Effector memory CD4-positive, alpha-beta T cell (primary cell): ENCODE measurements at regions not wholly inside any gene's neighbourhood (a gene's known extent, or its start where the extent isn't known, plus 50 kb on each side); places are given as distances from the start of the nearest gene placed in this dataset.
"Not testable (repeated sequence)": the region's sequence is repeated elsewhere in the genome, so short reads cannot be mapped to it uniquely, and the experiment has no call there.

ENCODE experiments used
- DNase-seq, 3 donors: peaks; one replicate each; pipeline ENCODE4 v3.0.0-alpha.2; 2020
- H3K27ac ChIP-seq: 2 replicates; pipeline ENCODE4 v1.7.0; 2013; ENCODE audit warnings: mild to moderate bottlenecking, low read length, moderate library complexity; ENCODE audit not compliant: insufficient read depth, poor library complexity, severe bottlenecking
- H3K27me3 ChIP-seq: replicated peaks from 2 replicates; pipeline ENCODE4 v1.7.0; 2013; ENCODE audit warnings: mild to moderate bottlenecking, low read length; ENCODE audit not compliant: insufficient read depth, control insufficient read depth, poor library complexity, severe bottlenecking
- H3K36me3 ChIP-seq: 2 replicates; pipeline ENCODE4 v1.7.0; 2013; ENCODE audit warnings: mild to moderate bottlenecking, low read length, moderate library complexity; ENCODE audit not compliant: control insufficient read depth, insufficient read depth
- H3K4me1 ChIP-seq: 2 replicates; pipeline ENCODE4 v1.7.0; 2013; ENCODE audit warnings: low read length, mild to moderate bottlenecking; ENCODE audit not compliant: control insufficient read depth, insufficient read depth, poor library complexity, severe bottlenecking
- H3K4me3 ChIP-seq: 2 replicates; pipeline ENCODE4 v1.7.0; 2013; ENCODE audit warnings: low read length, low read depth, mild to moderate bottlenecking; ENCODE audit not compliant: insufficient read depth, poor library complexity, severe bottlenecking
- H3K9me3 ChIP-seq: 2 replicates; pipeline ENCODE4 v1.7.0; 2013; ENCODE audit warnings: mild to moderate bottlenecking, low read length, moderate library complexity; ENCODE audit not compliant: control insufficient read depth

DNA sequence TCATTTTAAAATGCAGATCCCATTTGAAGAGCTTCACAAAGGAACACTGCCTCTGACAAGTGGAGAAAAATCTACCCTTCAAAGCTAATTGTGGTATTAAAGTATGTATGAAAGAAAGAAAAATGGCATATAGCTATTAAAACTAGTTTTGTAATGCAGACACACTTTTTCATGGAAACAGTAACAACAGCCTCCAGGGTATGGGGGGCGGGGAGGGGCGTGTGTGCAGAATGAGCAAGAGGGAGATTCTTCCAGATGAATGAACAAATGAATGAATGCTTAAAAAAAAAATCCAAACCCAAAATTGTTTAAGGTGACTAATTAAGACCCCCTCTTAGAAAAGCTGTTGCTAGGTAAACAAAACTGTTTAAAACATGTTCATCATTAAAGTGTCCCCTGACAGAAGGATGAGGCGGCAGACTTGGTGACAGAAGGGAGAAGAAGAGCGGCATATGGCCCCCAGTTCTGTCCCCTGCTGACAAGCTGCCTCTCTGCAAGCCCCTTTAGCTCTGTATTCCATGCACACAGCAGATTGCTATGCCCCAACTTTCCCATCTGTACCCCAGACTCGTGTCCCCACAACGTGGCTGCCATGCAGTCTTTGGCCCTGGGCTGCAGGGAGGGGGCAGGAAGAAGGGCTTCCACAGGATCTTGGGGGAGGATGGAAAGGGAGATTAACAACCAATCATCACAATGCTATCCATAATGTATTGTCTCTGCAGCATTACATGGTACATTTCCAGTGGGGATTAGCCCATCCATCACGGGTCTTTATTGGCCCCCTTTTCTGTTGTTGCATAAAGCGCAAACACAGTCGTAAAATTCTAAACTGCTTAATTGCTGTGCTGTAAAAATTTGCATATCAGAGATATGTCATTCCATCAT lies 108.4 kb upstream of the OLIG3 start:
- DNase-seq: no peak
- no peaks in the 10 kb centered on the region for H3K9me3 ChIP-seq
- H3K4me1 ChIP-seq: no peaks in the 10 kb centered on the region
- no peaks in the 10 kb centered on the region for H3K36me3 ChIP-seq
- H3K27ac ChIP-seq: no peak overlapping the region
- H3K4me3 ChIP-seq: no peak overlapping the region
- peaks cover 3% of the 10 kb centered on the region for H3K27me3 ChIP-seq

DNA sequence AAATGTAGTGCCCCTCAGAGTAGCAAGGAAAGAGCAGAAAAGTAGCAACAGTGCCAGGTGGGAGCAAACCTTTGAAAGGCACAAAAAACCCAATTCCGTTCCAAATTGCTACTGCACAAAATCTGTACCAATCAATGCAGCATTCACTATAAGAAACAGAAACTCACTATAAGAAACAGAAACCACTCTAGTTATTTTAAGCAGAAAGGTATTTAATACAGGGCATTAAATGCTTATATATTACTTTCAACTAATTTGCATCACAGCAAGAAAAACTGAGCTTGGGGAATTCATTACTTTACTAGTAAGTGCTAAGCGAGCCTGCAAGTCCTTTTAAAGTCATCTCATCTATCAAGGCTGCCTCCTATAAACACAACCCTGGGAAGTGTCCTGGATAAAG lies 116.5 kb upstream of the OLIG3 start:
- Histone ChIP-seq H3K4me3 (no peak overlapping the region), H3K4me1 (no peaks in the 10 kb centered on the region), H3K9me3 (no peaks in the 10 kb centered on the region), H3K27me3 (no peaks in the 10 kb centered on the region), H3K27ac (no peak overlapping the region), H3K36me3 (no peaks in the 10 kb centered on the region)
- no peak for DNase-seq

DNA sequence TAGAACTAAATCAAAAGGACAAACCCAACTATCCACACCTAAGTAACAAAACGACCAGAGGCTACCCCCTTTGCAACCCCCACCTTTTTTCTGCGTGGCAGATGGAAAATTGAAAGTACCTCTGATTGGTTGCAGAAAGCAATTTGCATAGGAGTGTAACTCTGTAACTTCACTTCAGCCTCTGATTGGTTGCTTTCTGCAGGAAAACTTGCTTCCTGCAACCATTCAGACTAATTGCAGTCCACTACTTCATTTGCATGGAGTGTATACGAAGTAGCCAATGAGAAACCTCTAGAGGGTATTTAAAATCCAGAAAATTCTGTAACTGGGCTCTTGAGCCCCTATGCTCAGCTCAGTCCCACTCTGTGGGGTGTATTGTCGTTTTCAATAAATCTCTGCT lies 129.1 kb upstream of the OLIG3 start:
- no peaks in the 10 kb centered on the region for H3K36me3 ChIP-seq
- H3K27ac ChIP-seq: no peak overlapping the region
- no peaks in the 10 kb centered on the region for H3K4me1 ChIP-seq
- no peak overlapping the region for H3K4me3 ChIP-seq
- DNase-seq: no peak
- H3K27me3 ChIP-seq: peaks cover 4% of the 10 kb centered on the region
- no peaks in the 10 kb centered on the region for H3K9me3 ChIP-seq

DNA sequence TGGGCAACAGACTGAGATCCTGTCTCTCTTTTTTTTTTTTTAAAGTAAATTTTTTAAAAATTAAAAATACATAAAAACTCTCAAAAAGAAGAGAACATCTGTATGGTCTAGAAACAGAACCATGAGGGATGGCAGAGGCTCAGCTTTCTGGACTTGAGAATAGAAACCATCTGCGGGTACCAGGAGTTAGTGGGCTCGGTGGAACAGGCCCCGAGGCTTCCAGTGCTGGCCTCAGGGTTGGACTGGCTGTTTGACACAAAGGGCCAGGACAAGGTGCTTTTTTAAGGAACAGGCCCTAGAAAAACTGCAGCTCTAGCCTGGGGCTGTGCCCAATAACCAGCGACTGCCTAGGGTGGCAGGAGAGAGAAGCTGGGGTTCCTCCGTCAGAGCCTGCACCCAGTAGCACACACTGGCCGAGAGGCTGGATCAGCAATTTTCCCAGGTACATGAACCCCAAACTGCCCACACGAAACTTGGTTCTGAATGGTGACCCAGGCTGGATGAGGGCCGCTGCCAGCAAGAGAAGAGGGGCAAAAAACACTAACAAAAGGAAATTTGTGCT lies 131.0 kb upstream of the OLIG3 start:
- no peak for DNase-seq
- H3K27me3 ChIP-seq: peaks cover 4% of the 10 kb centered on the region

GRCh38 chr6:137625808-137626207 lies 131.6 kb upstream of the OLIG3 start:
- DNase-seq: no peak
- Histone ChIP-seq H3K9me3 (no peaks in the 10 kb centered on the region), H3K27ac (no peak overlapping the region), H3K4me1 (no peaks in the 10 kb centered on the region), H3K36me3 (no peaks in the 10 kb centered on the region), H3K27me3 (peaks cover 4% of the 10 kb centered on the region), H3K4me3 (no peak overlapping the region)

More for the DNA sequence above, 131.0 kb upstream of the OLIG3 start:
- no peak overlapping the region for H3K27ac ChIP-seq
- H3K4me3 ChIP-seq: no peak overlapping the region
- H3K4me1 ChIP-seq: no peaks in the 10 kb centered on the region
- H3K36me3 ChIP-seq: no peaks in the 10 kb centered on the region
- H3K9me3 ChIP-seq: no peaks in the 10 kb centered on the region

GRCh38 chr6:137630666-137631065 lies 136.5 kb upstream of the OLIG3 start:
- no peaks in the 10 kb centered on the region for H3K4me1 ChIP-seq
- H3K36me3 ChIP-seq: no peaks in the 10 kb centered on the region
- no peaks in the 10 kb centered on the region for H3K27me3 ChIP-seq
- no peaks in the 10 kb centered on the region for H3K9me3 ChIP-seq
- H3K4me3 ChIP-seq: no peak overlapping the region
- no peak for DNase-seq
- H3K27ac ChIP-seq: no peak overlapping the region

- Histone ChIP-seq H3K27ac (no peak overlapping the region), H3K4me1 (no peaks in the 10 kb centered on the region), H3K4me3 (no peak overlapping the region), H3K27me3 (no peaks in the 10 kb centered on the region), H3K9me3 (no peaks in the 10 kb centered on the region), H3K36me3 (no peaks in the 10 kb centered on the region)
- DNase-seq: no peak
These were observed 137.1 kb upstream of the OLIG3 start for GRCh38 chr6:137631323-137631722.

DNA sequence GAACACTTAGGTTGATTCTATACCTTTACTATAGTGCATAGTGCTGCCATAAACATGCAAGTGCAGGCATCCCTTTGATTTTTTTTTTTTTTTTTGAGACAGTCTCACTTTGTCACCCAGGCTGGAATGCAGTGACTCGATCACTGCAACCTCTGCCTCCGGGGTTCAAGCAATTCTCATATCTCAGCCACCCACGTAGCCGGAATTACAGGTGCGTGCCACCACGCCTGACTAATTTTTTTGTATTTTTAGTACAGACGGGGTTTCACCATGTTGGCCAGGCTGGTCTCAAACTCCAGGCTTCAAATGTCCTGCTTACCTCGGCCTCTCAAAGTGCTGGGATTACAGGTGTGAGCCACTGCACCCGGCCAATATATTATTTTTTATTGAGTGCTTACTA lies 140.0 kb upstream of the OLIG3 start:
- not testable (repeated sequence) for H3K4me3 ChIP-seq, H3K9me3 ChIP-seq, H3K27me3 ChIP-seq, DNase-seq, H3K4me1 ChIP-seq, H3K27ac ChIP-seq, H3K36me3 ChIP-seq

- Histone ChIP-seq H3K4me1 (no peaks in the 10 kb centered on the region), H3K36me3 (no peaks in the 10 kb centered on the region)
- no peak for DNase-seq
These were observed 142.9 kb upstream of the OLIG3 start for GRCh38 chr6:137637121-137637520.

DNA sequence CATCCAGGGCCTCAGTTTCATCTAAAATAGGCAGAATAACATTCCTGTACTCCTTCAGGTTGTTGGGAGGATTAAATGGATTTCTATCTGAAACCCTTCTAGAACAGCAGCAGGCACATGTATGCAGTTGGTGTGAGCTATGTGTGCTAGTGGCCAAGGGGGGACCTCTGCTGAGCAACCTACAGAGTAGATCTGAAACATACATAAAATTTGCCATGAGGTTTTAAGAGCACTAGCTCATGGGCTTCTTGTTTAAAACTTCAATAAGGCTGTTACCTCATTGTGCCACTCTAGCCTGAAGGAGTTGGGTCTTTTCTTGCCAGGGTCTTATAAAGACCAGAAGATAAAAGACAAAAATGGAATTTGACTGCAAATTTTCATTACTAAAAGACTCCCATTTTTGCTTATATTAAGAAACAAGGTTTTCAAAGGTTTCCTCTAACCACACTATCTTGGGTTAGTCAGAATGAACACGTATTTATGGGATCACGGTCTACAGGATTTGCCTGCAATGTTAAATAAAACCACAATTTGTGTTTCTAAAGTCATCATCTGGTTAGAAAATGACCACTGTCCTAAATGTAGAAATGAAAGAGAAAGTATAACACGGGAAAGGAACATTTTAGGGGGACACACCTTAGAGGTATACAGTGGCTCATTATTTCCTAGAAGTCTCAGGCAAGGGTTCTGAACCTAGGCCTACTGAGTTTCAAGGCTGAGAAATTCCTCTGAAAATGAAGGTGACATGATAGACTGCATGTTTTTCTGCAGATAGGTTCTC lies 144.9 kb upstream of the OLIG3 start:
- Histone ChIP-seq H3K4me1 (no peaks in the 10 kb centered on the region), H3K4me3 (no peak overlapping the region), H3K9me3 (no peaks in the 10 kb centered on the region), H3K27ac (no peak overlapping the region), H3K36me3 (no peaks in the 10 kb centered on the region), H3K27me3 (no peaks in the 10 kb centered on the region)
- no peak for DNase-seq

More at GRCh38 chr6:137637121-137637520, 142.9 kb upstream of the OLIG3 start:
- no peaks in the 10 kb centered on the region for H3K27me3 ChIP-seq
- no peak overlapping the region for H3K27ac ChIP-seq
- no peak overlapping the region for H3K4me3 ChIP-seq
- H3K9me3 ChIP-seq: no peaks in the 10 kb centered on the region
